ENCODE measurements at regions not wholly inside any gene's neighbourhood (a gene's known extent, or its start where the extent isn't known, plus 50 kb on each side); places are given as distances from the start of the nearest gene placed in this dataset.

DNA sequence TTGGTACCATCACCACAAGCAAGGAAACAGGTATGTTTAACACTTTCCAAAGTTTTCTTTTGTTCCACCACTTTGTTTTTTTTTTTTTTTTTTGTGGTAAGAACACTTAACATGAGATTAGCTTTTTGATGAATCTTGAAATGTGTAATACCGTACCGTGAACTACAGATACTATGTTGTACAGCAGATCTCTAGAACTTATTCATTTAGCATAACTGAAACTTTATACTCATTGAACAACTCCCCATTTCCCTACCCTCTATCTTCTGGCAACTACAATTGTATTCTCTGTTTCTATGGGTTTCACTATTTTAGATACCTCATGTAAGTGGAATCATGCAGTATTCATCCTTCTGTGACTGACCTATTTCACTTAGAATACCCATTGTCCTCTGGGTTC, 162.7 kb upstream of the ITGB1 start:
- H4K91ac ChIP-seq (ENCODE audit: insufficient read length, low read depth, low read length), result no peak overlapping the region

More for the DNA sequence above, 162.7 kb upstream of the ITGB1 start:
- H3K18ac ChIP-seq (ENCODE audit: insufficient read length, low read depth, low read length), result no peak overlapping the region
- Mint-ChIP-seq H3K9me3 (no peaks in the 10 kb centered on the region), H3K4me3 (no peak overlapping the region), H3K4me1 (peaks cover 7% of the 10 kb centered on the region in 2 experiments; a peak in 2 of 4 replicates), H3K27me3 (ENCODE audit: low read depth) (0 out of 2 replicates have a peak, but pooled peaks cover 1% of the 10 kb centered on the region), H3K27ac (no peak overlapping the region), H3K36me3 (ENCODE audit: insufficient read depth in 1 of 3, low read depth in 3 of 3) (no peaks in the 10 kb centered on the region)
- H3K79me2 ChIP-seq (ENCODE audit: insufficient read depth, low read length), result no peaks in the 10 kb centered on the region
- no peak overlapping the region for H3K14ac ChIP-seq (ENCODE audit: insufficient read depth, low read length)
- H3K9me3 ChIP-seq (ENCODE audit: control insufficient read depth, low read depth, low read length), result no peaks in the 10 kb centered on the region
- no peak overlapping the region for H2BK120ac ChIP-seq (ENCODE audit: low read depth, low read length, poor library complexity, severe bottlenecking)
- H3K56ac ChIP-seq (ENCODE audit: insufficient read length, low read depth, low read length), result no peak overlapping the region
- H4K8ac ChIP-seq (replicated peaks; ENCODE audit: insufficient read length, low read depth, low read length), result no peak overlapping the region
- H3K4me1 ChIP-seq (ENCODE audit: insufficient read depth, low read length), result no peaks in the 10 kb centered on the region; the same call in 1 of the 2 replicates
- H3K27me3 ChIP-seq (ENCODE audit: insufficient read depth, low read length), result no peaks in the 10 kb centered on the region; the same call in 1 of the 2 replicates
- H3K79me1 ChIP-seq (ENCODE audit: insufficient read depth, low read depth, low read length, poor library complexity, severe bottlenecking), result no peaks in the 10 kb centered on the region
- H3K23ac ChIP-seq (ENCODE audit: insufficient read length, low read depth, low read length), result no peak overlapping the region
- H3K9ac ChIP-seq (ENCODE audit: extremely low read depth, insufficient read length, low read length), result no peak overlapping the region
- no peak overlapping the region for H2BK15ac ChIP-seq (ENCODE audit: low read depth, low read length)
- H2BK20ac ChIP-seq (ENCODE audit: low read depth, low read length, poor library complexity, severe bottlenecking), result no peak overlapping the region
- no peak overlapping the region for H3K4me2 ChIP-seq (ENCODE audit: insufficient read depth, insufficient read length, low read length)
- no peak overlapping the region for H2BK5ac ChIP-seq (ENCODE audit: insufficient read length, low read length)
- H4K20me1 ChIP-seq (ENCODE audit: control insufficient read depth, insufficient read depth, insufficient read length), result no peaks in the 10 kb centered on the region
- no peak for DNase-seq
- H2AFZ ChIP-seq (ENCODE audit: low read length), result no peak overlapping the region
- H4K5ac ChIP-seq (ENCODE audit: insufficient read length, low read depth, low read length), result no peak overlapping the region
- no peak overlapping the region for H3K4ac ChIP-seq (ENCODE audit: low read depth, low read length)
- no peak for TF ChIP-seq CTCF (conservative IDR thresholded peaks at IDR 0.05)
- no peaks in the 10 kb centered on the region for H3K23me2 ChIP-seq (ENCODE audit: insufficient read length, low read depth, low read length, poor library complexity, severe bottlenecking)
- no CpG with 5 or more reads among the region's 2 CpGs for WGBS (ENCODE audit: extremely low coverage, insufficient read length, low lambda C conversion rate)
- no peak overlapping the region for H2AK5ac ChIP-seq (ENCODE audit: insufficient read length, low read length)
- no peak overlapping the region for H3T11ph ChIP-seq (ENCODE audit: low read length)
- no peak overlapping the region for H2BK12ac ChIP-seq (ENCODE audit: insufficient read length, low read depth, low read length)
- H3K27ac ChIP-seq (ENCODE audit: insufficient read length, low read depth, low read length), result no peak overlapping the region

All from H9 (cell line).